ENCODE measurements at regions not wholly inside any gene's neighbourhood (a gene's known extent, or its start where the extent isn't known, plus 50 kb on each side); places are given as distances from the start of the nearest gene placed in this dataset.

DNA sequence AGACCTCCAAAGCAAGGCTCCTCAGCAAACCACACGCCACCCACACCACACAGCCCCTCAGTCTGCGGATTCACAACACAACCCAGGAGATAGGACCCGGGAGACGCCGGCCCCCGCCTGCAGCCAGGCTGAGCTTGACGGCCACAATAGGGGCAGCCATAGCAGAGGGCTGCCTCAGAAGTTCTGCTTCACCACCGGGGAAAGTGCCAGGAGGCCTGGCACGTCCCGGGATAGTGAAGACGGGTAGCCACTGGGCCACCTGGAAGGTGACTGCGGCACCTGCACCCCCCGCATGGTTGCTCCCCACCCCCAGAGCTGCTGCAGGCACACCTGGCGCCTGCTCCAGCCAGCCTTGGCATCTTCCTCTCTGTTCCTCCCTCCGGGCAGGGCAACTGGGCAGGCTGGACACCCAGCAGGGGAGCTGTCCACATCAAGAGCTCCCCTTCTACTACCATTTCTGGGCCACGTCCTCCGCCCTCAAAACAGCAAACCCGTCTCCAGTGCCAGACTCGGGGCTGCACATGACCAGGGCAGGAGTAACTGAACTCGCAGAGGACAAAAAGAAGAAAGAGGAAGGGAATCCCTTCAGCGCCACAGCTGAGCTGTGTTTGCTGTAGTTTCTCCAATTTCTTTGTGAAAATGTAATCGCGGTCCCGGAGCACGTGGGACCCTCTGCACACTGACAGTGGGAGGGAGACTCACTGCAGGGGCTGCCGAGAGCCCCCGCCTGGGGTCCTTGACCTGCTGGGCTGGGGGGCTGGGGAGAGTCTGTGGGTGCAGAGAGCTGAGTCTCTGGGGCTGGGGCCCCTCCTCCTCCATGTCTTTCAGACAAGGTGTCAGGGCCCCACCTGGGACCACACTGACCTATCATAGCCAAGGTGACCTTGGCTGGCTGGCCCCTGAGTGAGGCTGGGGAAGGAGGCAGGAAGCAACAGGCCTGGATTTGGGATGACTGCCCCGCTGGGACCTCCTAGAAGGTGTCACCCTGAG, 74.2 kb upstream of the C14orf180 start:
- CTCF ChIA-PET: interaction anchor here (0.7 kb wide), 1 partner anchor 368 kb away, joined by 3 read pairs; no protein-coding TSS in a partner anchor
- H3K27ac ChIP-seq (ENCODE audit: extremely low read depth, low read depth, low read length): no peak overlapping the region
- H3K4me1 ChIP-seq (ENCODE audit: control insufficient read depth, insufficient read depth, low read length): no peaks in the 10 kb centered on the region
- TF ChIP-seq PATZ1 (tag by site-specific recombination; IDR thresholded peaks at IDR 0.05) (no peak), ZNF692 (tag by site-specific recombination; IDR thresholded peaks at IDR 0.05) (no peak), GLIS1 (tag by site-specific recombination; IDR thresholded peaks at IDR 0.05) (no peak), ZNF513 (tag by site-specific recombination; IDR thresholded peaks at IDR 0.05) (no peak), ZNF792 (tag by site-specific recombination; IDR thresholded peaks at IDR 0.05) (no peak), ZBTB8A (tag by site-specific recombination; IDR thresholded peaks at IDR 0.05) (no peak), ZNF274 (IDR thresholded peaks at IDR 0.05; ENCODE audit: low read length) (no peak), ZNF274 (tag by site-specific recombination; IDR thresholded peaks at IDR 0.05; ENCODE audit: borderline replicate concordance) (no peak), ZNF521 (tag by site-specific recombination; IDR thresholded peaks at IDR 0.05) (no peak), KLF10 (tag by site-specific recombination; IDR thresholded peaks at IDR 0.05) (no peak)
- TF ChIP-seq, protein P1, sequence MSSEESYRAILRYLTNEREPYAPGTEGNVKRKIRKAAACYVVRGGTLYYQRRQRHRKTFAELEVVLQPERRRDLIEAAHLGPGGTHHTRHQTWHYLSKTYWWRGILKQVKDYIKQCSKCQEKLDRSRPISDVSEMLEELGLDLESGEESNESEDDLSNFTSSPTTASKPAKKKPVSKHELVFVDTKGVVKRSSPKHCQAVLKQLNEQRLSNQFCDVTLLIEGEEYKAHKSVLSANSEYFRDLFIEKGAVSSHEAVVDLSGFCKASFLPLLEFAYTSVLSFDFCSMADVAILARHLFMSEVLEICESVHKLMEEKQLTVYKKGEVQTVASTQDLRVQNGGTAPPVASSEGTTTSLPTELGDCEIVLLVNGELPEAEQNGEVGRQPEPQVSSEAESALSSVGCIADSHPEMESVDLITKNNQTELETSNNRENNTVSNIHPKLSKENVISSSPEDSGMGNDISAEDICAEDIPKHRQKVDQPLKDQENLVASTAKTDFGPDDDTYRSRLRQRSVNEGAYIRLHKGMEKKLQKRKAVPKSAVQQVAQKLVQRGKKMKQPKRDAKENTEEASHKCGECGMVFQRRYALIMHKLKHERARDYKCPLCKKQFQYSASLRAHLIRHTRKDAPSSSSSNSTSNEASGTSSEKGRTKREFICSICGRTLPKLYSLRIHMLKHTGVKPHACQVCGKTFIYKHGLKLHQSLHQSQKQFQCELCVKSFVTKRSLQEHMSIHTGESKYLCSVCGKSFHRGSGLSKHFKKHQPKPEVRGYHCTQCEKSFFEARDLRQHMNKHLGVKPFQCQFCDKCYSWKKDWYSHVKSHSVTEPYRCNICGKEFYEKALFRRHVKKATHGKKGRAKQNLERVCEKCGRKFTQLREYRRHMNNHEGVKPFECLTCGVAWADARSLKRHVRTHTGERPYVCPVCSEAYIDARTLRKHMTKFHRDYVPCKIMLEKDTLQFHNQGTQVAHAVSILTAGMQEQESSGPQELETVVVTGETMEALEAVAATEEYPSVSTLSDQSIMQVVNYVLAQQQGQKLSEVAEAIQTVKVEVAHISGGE (tag by site-specific recombination; conservative IDR thresholded peaks at IDR 0.05; ENCODE audit: low read depth): no peak
- TF ChIP-seq, protein P2, sequence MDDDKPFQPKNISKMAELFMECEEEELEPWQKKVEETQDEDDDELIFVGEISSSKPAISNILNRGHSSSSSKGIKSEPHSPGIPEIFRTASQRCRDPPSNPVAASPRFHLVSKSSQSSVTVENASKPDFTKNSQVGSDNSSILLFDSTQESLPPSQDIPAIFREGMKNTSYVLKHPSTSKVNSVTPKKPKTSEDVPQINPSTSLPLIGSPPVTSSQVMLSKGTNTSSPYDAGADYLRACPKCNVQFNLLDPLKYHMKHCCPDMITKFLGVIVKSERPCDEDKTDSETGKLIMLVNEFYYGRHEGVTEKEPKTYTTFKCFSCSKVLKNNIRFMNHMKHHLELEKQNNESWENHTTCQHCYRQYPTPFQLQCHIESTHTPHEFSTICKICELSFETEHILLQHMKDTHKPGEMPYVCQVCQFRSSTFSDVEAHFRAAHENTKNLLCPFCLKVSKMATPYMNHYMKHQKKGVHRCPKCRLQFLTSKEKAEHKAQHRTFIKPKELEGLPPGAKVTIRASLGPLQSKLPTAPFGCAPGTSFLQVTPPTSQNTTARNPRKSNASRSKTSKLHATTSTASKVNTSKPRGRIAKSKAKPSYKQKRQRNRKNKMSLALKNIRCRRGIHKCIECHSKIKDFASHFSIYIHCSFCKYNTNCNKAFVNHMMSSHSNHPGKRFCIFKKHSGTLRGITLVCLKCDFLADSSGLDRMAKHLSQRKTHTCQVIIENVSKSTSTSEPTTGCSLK (tag by site-specific recombination; IDR thresholded peaks at IDR 0.05): no peak
- TF ChIP-seq, protein P3, sequence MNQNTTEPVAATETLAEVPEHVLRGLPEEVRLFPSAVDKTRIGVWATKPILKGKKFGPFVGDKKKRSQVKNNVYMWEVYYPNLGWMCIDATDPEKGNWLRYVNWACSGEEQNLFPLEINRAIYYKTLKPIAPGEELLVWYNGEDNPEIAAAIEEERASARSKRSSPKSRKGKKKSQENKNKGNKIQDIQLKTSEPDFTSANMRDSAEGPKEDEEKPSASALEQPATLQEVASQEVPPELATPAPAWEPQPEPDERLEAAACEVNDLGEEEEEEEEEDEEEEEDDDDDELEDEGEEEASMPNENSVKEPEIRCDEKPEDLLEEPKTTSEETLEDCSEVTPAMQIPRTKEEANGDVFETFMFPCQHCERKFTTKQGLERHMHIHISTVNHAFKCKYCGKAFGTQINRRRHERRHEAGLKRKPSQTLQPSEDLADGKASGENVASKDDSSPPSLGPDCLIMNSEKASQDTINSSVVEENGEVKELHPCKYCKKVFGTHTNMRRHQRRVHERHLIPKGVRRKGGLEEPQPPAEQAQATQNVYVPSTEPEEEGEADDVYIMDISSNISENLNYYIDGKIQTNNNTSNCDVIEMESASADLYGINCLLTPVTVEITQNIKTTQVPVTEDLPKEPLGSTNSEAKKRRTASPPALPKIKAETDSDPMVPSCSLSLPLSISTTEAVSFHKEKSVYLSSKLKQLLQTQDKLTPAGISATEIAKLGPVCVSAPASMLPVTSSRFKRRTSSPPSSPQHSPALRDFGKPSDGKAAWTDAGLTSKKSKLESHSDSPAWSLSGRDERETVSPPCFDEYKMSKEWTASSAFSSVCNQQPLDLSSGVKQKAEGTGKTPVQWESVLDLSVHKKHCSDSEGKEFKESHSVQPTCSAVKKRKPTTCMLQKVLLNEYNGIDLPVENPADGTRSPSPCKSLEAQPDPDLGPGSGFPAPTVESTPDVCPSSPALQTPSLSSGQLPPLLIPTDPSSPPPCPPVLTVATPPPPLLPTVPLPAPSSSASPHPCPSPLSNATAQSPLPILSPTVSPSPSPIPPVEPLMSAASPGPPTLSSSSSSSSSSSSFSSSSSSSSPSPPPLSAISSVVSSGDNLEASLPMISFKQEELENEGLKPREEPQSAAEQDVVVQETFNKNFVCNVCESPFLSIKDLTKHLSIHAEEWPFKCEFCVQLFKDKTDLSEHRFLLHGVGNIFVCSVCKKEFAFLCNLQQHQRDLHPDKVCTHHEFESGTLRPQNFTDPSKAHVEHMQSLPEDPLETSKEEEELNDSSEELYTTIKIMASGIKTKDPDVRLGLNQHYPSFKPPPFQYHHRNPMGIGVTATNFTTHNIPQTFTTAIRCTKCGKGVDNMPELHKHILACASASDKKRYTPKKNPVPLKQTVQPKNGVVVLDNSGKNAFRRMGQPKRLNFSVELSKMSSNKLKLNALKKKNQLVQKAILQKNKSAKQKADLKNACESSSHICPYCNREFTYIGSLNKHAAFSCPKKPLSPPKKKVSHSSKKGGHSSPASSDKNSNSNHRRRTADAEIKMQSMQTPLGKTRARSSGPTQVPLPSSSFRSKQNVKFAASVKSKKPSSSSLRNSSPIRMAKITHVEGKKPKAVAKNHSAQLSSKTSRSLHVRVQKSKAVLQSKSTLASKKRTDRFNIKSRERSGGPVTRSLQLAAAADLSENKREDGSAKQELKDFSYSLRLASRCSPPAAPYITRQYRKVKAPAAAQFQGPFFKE (tag by site-specific recombination; IDR thresholded peaks at IDR 0.05; ENCODE audit: borderline replicate concordance): no peak
- POLR2A ChIA-PET: no interaction called here
- H3K36me3 ChIP-seq (ENCODE audit: control insufficient read depth in 2 of 2, insufficient read depth in 1 of 2, low read length in 2 of 2): no peaks in the 10 kb centered on the region
- H3K4me3 ChIP-seq (ENCODE audit: low read depth, low read length): no peak overlapping the region
- H3K9me3 ChIP-seq (ENCODE audit: control insufficient read depth, insufficient read depth, low read depth, low read length): no peaks in the 10 kb centered on the region

Measured in HEK293 (cell line).